H9 (cell line): ENCODE measurements at regions not wholly inside any gene's neighbourhood (a gene's known extent, or its start where the extent isn't known, plus 50 kb on each side); places are given as distances from the start of the nearest gene placed in this dataset.

Experiments used
- DNase-seq: peaks from one replicate; pipeline ENCODE4 v3.0.0-alpha.2; 2017
- H2AFZ ChIP-seq: one replicate; pipeline ENCODE4 v1.6.1; 2013; ENCODE audit warnings: mild to moderate bottlenecking, low read length, control low read depth, moderate library complexity
- H2AK5ac ChIP-seq: 2 replicates; pipeline ENCODE4 v1.6.1; 2013; ENCODE audit warnings: low read length, control low read depth, mixed read lengths; ENCODE audit not compliant: insufficient read length
- H2BK120ac ChIP-seq: one replicate; pipeline ENCODE4 v1.6.1; 2013; ENCODE audit warnings: low read depth, mild to moderate bottlenecking, low read length, control low read depth, inconsistent platforms; ENCODE audit not compliant: poor library complexity, severe bottlenecking
- H2BK12ac ChIP-seq: 2 replicates; pipeline ENCODE4 v1.6.1; 2013; ENCODE audit warnings: low read length, control low read depth, mixed read lengths, low read depth; ENCODE audit not compliant: insufficient read length
- H2BK15ac ChIP-seq: 2 replicates; pipeline ENCODE4 v1.6.1; 2013; ENCODE audit warnings: low read depth, low read length, control low read depth
- H2BK20ac ChIP-seq: one replicate; pipeline ENCODE4 v1.6.1; 2013; ENCODE audit warnings: low read depth, mild to moderate bottlenecking, low read length, control low read depth, inconsistent platforms; ENCODE audit not compliant: poor library complexity, severe bottlenecking
- H2BK5ac ChIP-seq: 2 replicates; pipeline ENCODE4 v1.6.1; 2013; ENCODE audit warnings: low read length, control low read depth, mixed read lengths; ENCODE audit not compliant: insufficient read length
- H3K14ac ChIP-seq: 2 replicates; pipeline ENCODE4 v1.6.1; 2013; ENCODE audit warnings: low read length, control low read depth; ENCODE audit not compliant: insufficient read depth
- H3K18ac ChIP-seq: 2 replicates; pipeline ENCODE4 v1.6.1; 2013; ENCODE audit warnings: low read depth, mild to moderate bottlenecking, mixed read lengths, low read length, control low read depth; ENCODE audit not compliant: insufficient read length
- H3K23ac ChIP-seq: 2 replicates; pipeline ENCODE4 v1.6.1; 2013; ENCODE audit warnings: low read length, control low read depth, mixed read lengths, low read depth; ENCODE audit not compliant: insufficient read length
- H3K23me2 ChIP-seq: 2 replicates; pipeline ENCODE4 v1.6.1; 2013; ENCODE audit warnings: low read depth, mild to moderate bottlenecking, mixed read lengths, low read length, control low read depth; ENCODE audit not compliant: insufficient read length, poor library complexity, severe bottlenecking
- H3K27ac ChIP-seq: 2 replicates; pipeline ENCODE4 v1.5.1; 2013; ENCODE audit warnings: low read length, control low read depth, mixed read lengths, low read depth; ENCODE audit not compliant: insufficient read length
- H3K27me3 ChIP-seq: 2 replicates; pipeline ENCODE4 v1.6.1; 2013; ENCODE audit warnings: low read length, control low read depth, inconsistent platforms; ENCODE audit not compliant: insufficient read depth
- H3K4ac ChIP-seq: 2 replicates; pipeline ENCODE4 v1.6.1; 2013; ENCODE audit warnings: low read depth, mild to moderate bottlenecking, control low read depth, inconsistent platforms, low read length, moderate library complexity
- H3K4me1 ChIP-seq: 2 replicates; pipeline ENCODE4 v1.6.1; 2013; ENCODE audit warnings: low read length, control low read depth, inconsistent platforms; ENCODE audit not compliant: insufficient read depth
- H3K4me2 ChIP-seq: 2 replicates; pipeline ENCODE4 v1.6.1; 2013; ENCODE audit warnings: low read length, control low read depth, mixed read lengths; ENCODE audit not compliant: insufficient read length, insufficient read depth
- H3K56ac ChIP-seq: 2 replicates; pipeline ENCODE4 v1.6.1; 2013; ENCODE audit warnings: low read depth, mild to moderate bottlenecking, mixed read lengths, low read length, control low read depth; ENCODE audit not compliant: insufficient read length
- H3K79me1 ChIP-seq: 2 replicates; pipeline ENCODE4 v1.6.1; 2013; ENCODE audit warnings: low read depth, mild to moderate bottlenecking, moderate library complexity, low read length, control low read depth, inconsistent platforms; ENCODE audit not compliant: insufficient read depth, poor library complexity, severe bottlenecking
- H3K79me2 ChIP-seq: 2 replicates; pipeline ENCODE4 v1.6.1; 2013; ENCODE audit warnings: low read length, control low read depth, inconsistent platforms; ENCODE audit not compliant: insufficient read depth
- H3K9ac ChIP-seq: 2 replicates; pipeline ENCODE4 v1.6.1; 2013; ENCODE audit warnings: low read length, control low read depth, mixed read lengths; ENCODE audit not compliant: insufficient read length; ENCODE audit errors: extremely low read depth
- H3K9me3 ChIP-seq: one replicate; pipeline ENCODE4 v1.6.1; 2013; ENCODE audit warnings: low read depth, low read length, inconsistent platforms; ENCODE audit not compliant: control insufficient read depth
- H3T11ph ChIP-seq: one replicate; pipeline ENCODE4 v1.6.1; 2013; ENCODE audit warnings: mild to moderate bottlenecking, low read length, control low read depth, inconsistent platforms
- H4K20me1 ChIP-seq: one replicate; pipeline ENCODE4 v1.6.1; 2013; ENCODE audit not compliant: control insufficient read depth, insufficient read length, insufficient read depth
- H4K5ac ChIP-seq: 2 replicates; pipeline ENCODE4 v1.6.1; 2013; ENCODE audit warnings: low read depth, mild to moderate bottlenecking, mixed read lengths, low read length, control low read depth; ENCODE audit not compliant: insufficient read length
- H4K8ac ChIP-seq: replicated peaks from 2 replicates; pipeline ENCODE4 v1.6.1; 2013; ENCODE audit warnings: low read length, control low read depth, mixed read lengths, low read depth; ENCODE audit not compliant: insufficient read length
- H4K91ac ChIP-seq: 2 replicates; pipeline ENCODE4 v1.6.1; 2013; ENCODE audit warnings: low read depth, mild to moderate bottlenecking, moderate library complexity, mixed read lengths, low read length, control low read depth; ENCODE audit not compliant: insufficient read length
- H3K27ac Mint-ChIP-seq, 3 experiments: 2 replicates in 2 of 3; 3 replicates in 1 of 3; pipeline ENCODE4 v1.8.0; 2020 to 2021; ENCODE audit warnings: mixed read lengths in 3 of 3, mild to moderate bottlenecking in 1 of 3, moderate library complexity in 1 of 3
- H3K27me3 Mint-ChIP-seq: 2 replicates; pipeline ENCODE4 v1.8.0; 2021; ENCODE audit warnings: low read depth, mild to moderate bottlenecking, moderate library complexity, mixed read lengths
- H3K36me3 Mint-ChIP-seq, 3 experiments: 2 replicates in 2 of 3; 3 replicates in 1 of 3; pipeline ENCODE4 v1.8.0; 2020 to 2021; ENCODE audit warnings: low read depth in 3 of 3, mixed read lengths in 3 of 3; ENCODE audit not compliant: insufficient read depth in 1 of 3
- H3K4me1 Mint-ChIP-seq, 2 experiments: 2 replicates each; pipeline ENCODE4 v1.8.0; 2020; ENCODE audit warnings: mixed read lengths in 2 of 2
- H3K4me3 Mint-ChIP-seq, 2 experiments: 2 replicates in 1 of 2; 3 replicates in 1 of 2; pipeline ENCODE4 v1.8.0; 2020 to 2021; ENCODE audit warnings: mild to moderate bottlenecking in 2 of 2, mixed read lengths in 2 of 2, moderate library complexity in 1 of 2
- H3K9me3 Mint-ChIP-seq, 2 experiments: 2 replicates in 1 of 2; 3 replicates in 1 of 2; pipeline ENCODE4 v1.8.0; 2020; ENCODE audit warnings: mild to moderate bottlenecking in 2 of 2, mixed read lengths in 2 of 2, moderate library complexity in 1 of 2
- CTCF ChIP-seq: fragments of 200-600 bp; sonication (generic); conservative IDR thresholded peaks from 3 replicates; pipeline ENCODE4 v1.8.0; 2021; ENCODE audit warnings: antibody characterized with exemption, mild to moderate bottlenecking
- WGBS: extraction: QIAGEN DNeasy Blood & Tissue Kit; methylation state at CpG from one replicate; pipeline ENCODE4 v1.1.7; 2013; ENCODE audit warnings: missing lambda C conversion rate, low lambda C conversion rate, mixed read lengths; ENCODE audit not compliant: insufficient read length; ENCODE audit errors: extremely low coverage; 5-methylcytosine and 5-hydroxymethylcytosine counted together

DNA sequence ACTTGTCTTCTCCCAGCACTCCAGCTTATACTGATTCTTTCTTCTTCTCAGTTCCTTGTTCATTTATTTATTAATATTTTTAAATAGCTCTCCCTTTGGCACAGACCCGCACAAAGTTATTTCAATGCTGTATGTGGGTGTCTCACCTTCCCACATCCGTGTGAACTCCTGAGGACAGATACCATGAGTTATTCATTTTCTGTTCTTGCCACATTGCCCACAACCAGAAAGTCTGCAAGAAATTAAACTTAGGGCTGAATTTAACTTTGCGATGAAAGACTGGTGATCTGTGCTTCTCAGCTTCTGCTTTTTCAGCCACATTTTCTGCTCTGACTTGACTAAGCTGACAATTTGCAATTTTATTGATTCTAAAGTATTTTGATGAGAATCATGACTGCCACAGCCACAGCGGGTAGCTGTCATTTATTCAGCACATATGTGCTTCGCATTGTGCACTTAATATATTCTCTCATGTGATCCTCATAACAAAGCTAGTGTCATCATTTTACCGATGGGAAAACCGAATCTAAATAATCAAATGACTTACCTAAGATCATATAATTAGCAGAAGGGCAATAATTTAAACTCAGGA, 569.8 kb downstream of the EDEM1 start:
- H3T11ph ChIP-seq = no peak overlapping the region
- no peaks in the 10 kb centered on the region for H3K9me3 Mint-ChIP-seq
- TF ChIP-seq CTCF = no peak
- no peak overlapping the region for H2BK120ac ChIP-seq
- no peak overlapping the region for H3K9ac ChIP-seq
- H3K36me3 Mint-ChIP-seq = no peaks in the 10 kb centered on the region
- no peak overlapping the region for H2BK5ac ChIP-seq
- H3K27me3 ChIP-seq = no peaks in the 10 kb centered on the region
- no peak overlapping the region for H2BK12ac ChIP-seq
- H3K27ac ChIP-seq = no peak overlapping the region
- no peaks in the 10 kb centered on the region for H4K20me1 ChIP-seq
- H3K18ac ChIP-seq = no peak overlapping the region
- H4K91ac ChIP-seq = no peak overlapping the region
- no peaks in the 10 kb centered on the region for H3K79me2 ChIP-seq
- H3K27ac Mint-ChIP-seq = no peak overlapping the region
- WGBS = no CpG with 5 or more reads among the region's 7 CpGs
- no peaks in the 10 kb centered on the region for H3K4me1 Mint-ChIP-seq
- H2BK20ac ChIP-seq = no peak overlapping the region
- no peaks in the 10 kb centered on the region for H3K9me3 ChIP-seq
- no peaks in the 10 kb centered on the region for H3K4me1 ChIP-seq
- no peak overlapping the region for H3K4me2 ChIP-seq
- H3K23me2 ChIP-seq = no peaks in the 10 kb centered on the region
- no peaks in the 10 kb centered on the region; the same call in 1 of the 2 replicates for H3K27me3 Mint-ChIP-seq
- H3K79me1 ChIP-seq = no peaks in the 10 kb centered on the region
- H2AK5ac ChIP-seq = no peak overlapping the region
- no peak overlapping the region for H4K8ac ChIP-seq
- no peak overlapping the region for H3K14ac ChIP-seq
- no peak overlapping the region for H3K23ac ChIP-seq
- H3K56ac ChIP-seq = no peak overlapping the region
- H3K4ac ChIP-seq = no peak overlapping the region
- no peak overlapping the region for H2AFZ ChIP-seq
- no peak overlapping the region for H4K5ac ChIP-seq
- DNase-seq = no peak
- H3K4me3 Mint-ChIP-seq = no peak overlapping the region
- H2BK15ac ChIP-seq = no peak overlapping the region
